Neural crest cell (in vitro differentiated cells): ENCODE measurements at regions not wholly inside any gene's neighbourhood (a gene's known extent, or its start where the extent isn't known, plus 50 kb on each side); places are given as distances from the start of the nearest gene placed in this dataset.

Experiments
- DNase-seq: peaks from one replicate; pipeline ENCODE4 v3.0.0; 2021; ENCODE audit warnings: low read depth, mixed read lengths, low spot score
- H3K27ac Mint-ChIP-seq: one replicate; pipeline ENCODE4 v1.8.0; 2021; ENCODE audit warnings: mild to moderate bottlenecking, mixed read lengths; ENCODE audit not compliant: unreplicated experiment
- H3K27me3 Mint-ChIP-seq: 2 replicates; pipeline ENCODE4 v1.8.0; 2021; ENCODE audit warnings: low read depth, mild to moderate bottlenecking, mixed read lengths
- H3K36me3 Mint-ChIP-seq: 2 replicates; pipeline ENCODE4 v1.8.0; 2021; ENCODE audit warnings: low read depth, mild to moderate bottlenecking, mixed read lengths
- H3K4me1 Mint-ChIP-seq: 2 replicates; pipeline ENCODE4 v1.8.0; 2021; ENCODE audit warnings: mixed read lengths
- H3K4me3 Mint-ChIP-seq: one replicate; pipeline ENCODE4 v1.8.0; 2021; ENCODE audit warnings: mild to moderate bottlenecking, mixed read lengths
- H3K9me3 Mint-ChIP-seq: 2 replicates; pipeline ENCODE4 v1.8.0; 2021; ENCODE audit warnings: mixed read lengths
- CTCF ChIP-seq: fragments of 200-600 bp; sonication (generic); conservative IDR thresholded peaks from 2 replicates; pipeline ENCODE4 v1.5.0; 2021; ENCODE audit warnings: antibody characterized with exemption, mild to moderate bottlenecking

DNA sequence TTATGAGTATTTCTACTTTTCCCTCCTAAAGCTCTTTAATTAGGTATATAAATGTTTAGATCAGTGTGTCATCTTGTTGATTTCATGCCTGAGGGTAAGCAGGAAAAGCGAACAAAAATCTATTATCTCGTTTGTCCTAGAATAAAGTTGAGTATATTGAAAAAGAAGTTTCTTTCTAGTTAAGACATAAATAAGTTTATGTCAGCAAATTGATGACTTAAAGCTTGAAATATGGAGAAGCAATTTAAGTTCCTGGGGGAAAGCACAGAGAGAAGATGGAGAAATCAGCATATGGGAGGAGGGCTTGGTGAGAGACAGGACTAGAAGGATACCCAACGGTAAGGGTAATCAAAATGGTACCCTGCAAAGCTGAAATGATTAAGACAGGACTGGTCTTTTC lies 813.4 kb downstream of the MTRR start:
- Mint-ChIP-seq H3K4me1 (no peaks in the 10 kb centered on the region), H3K9me3 (peaks cover 3% of the 10 kb centered on the region), H3K27me3 (no peaks in the 10 kb centered on the region), H3K4me3 (no peak overlapping the region), H3K36me3 (no peaks in the 10 kb centered on the region), H3K27ac (no peak overlapping the region)
- DNase-seq, result no peak
- no peak for TF ChIP-seq CTCF

DNA sequence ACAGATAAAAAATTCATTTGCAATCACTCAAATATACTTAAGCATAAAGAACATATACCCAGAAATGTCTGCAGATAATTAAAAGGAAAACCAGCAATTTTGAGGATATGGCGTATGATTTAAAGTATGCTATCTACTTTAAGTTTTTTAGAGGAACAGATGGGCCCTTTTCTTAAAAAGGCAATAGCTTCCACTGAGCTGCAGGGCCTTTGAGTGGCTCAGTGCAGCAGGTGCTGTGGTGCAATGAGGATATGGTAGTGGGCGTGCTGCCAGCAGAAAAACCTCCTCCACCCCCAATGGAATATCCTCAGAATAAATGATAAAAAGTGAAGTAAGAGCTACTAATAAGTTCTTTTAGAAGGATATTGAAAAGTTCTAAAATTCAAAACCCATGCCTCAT lies 814.5 kb downstream of the MTRR start:
- DNase-seq, result no peak
- no peaks in the 10 kb centered on the region for H3K36me3 Mint-ChIP-seq
- H3K4me1 Mint-ChIP-seq, result peaks cover 6% of the 10 kb centered on the region
- TF ChIP-seq CTCF, result no peak
- no peaks in the 10 kb centered on the region for H3K27me3 Mint-ChIP-seq
- no peak overlapping the region for H3K4me3 Mint-ChIP-seq
- H3K27ac Mint-ChIP-seq, result no peak overlapping the region
- H3K9me3 Mint-ChIP-seq, result peaks cover 3% of the 10 kb centered on the region

- H3K4me1 Mint-ChIP-seq, result peaks cover 13% of the 10 kb centered on the region
- DNase-seq, result no peak
- H3K36me3 Mint-ChIP-seq, result no peaks in the 10 kb centered on the region
- H3K27ac Mint-ChIP-seq, result no peak overlapping the region
- peaks cover 5% of the 10 kb centered on the region for H3K9me3 Mint-ChIP-seq
- no peak overlapping the region for H3K4me3 Mint-ChIP-seq
- peak; percentile 20 for TF ChIP-seq CTCF
- no peaks in the 10 kb centered on the region for H3K27me3 Mint-ChIP-seq
These were observed 816.8 kb downstream of the MTRR start for GRCh38 chr5:8685704-8686103.

GRCh38 chr5:8686707-8687106 lies 817.8 kb downstream of the MTRR start:
- no peak for TF ChIP-seq CTCF
- H3K27me3 Mint-ChIP-seq, result no peaks in the 10 kb centered on the region
- peaks cover 13% of the 10 kb centered on the region for H3K4me1 Mint-ChIP-seq
- peaks cover 5% of the 10 kb centered on the region for H3K9me3 Mint-ChIP-seq
- H3K4me3 Mint-ChIP-seq, result no peak overlapping the region
- no peak for DNase-seq
- no peaks in the 10 kb centered on the region for H3K36me3 Mint-ChIP-seq
- no peak overlapping the region for H3K27ac Mint-ChIP-seq

- H3K4me1 Mint-ChIP-seq, result peaks cover 13% of the 10 kb centered on the region
- H3K27me3 Mint-ChIP-seq, result no peaks in the 10 kb centered on the region
- no peak for DNase-seq
- H3K36me3 Mint-ChIP-seq, result no peaks in the 10 kb centered on the region
- H3K27ac Mint-ChIP-seq, result no peak overlapping the region
- H3K4me3 Mint-ChIP-seq, result no peak overlapping the region
- no peak for TF ChIP-seq CTCF
- H3K9me3 Mint-ChIP-seq, result peaks cover 5% of the 10 kb centered on the region
These were observed 820.8 kb downstream of the MTRR start for GRCh38 chr5:8689773-8690172.

DNA sequence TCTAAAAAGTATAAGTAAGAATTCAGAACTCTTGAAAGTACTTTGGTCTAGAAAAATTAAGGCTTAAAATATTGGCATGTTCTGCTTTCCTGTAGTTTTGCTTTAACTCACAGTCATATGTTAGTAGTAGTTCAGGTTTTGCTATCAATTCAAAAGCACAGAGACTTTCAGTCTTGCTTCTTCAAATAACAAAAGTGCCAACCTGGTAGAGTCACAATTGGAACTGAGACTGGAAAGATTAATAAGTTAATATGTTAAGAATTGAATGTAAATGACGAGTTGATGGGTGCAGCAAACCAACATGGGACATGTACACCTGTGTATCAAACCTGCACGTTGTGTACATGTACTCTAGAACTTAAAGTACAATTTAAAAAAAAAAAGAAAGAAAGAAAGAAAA lies 822.3 kb downstream of the MTRR start:
- H3K4me3 Mint-ChIP-seq, result no peak overlapping the region
- no peak overlapping the region for H3K27ac Mint-ChIP-seq
- no peak for TF ChIP-seq CTCF
- H3K36me3 Mint-ChIP-seq, result no peaks in the 10 kb centered on the region
- no peaks in the 10 kb centered on the region for H3K27me3 Mint-ChIP-seq
- peaks cover 5% of the 10 kb centered on the region for H3K9me3 Mint-ChIP-seq
- peaks cover 13% of the 10 kb centered on the region for H3K4me1 Mint-ChIP-seq
- no peak for DNase-seq
